ENCODE measurements at regions not wholly inside any gene's neighbourhood (a gene's known extent, or its start where the extent isn't known, plus 50 kb on each side); places are given as distances from the start of the nearest gene placed in this dataset.

DNA sequence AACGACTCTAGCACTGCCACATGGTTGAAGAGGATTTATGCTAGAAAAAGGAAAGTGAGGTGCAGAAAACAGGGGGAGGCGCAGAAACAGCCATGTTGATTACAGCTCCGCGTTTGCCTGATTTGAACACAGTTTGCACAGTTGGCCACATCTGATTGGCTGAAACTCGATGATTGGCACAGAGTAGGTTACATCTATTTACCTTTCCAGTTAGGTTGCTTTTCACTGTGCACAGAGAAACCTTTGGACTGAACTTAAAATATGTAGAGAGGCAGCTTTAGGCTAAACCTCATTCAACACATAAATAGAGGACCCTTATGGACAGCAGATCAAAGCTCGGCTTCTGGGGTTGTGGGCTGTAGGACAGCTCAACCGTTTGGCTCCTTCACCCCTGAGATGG lies 153.7 kb upstream of the APCDD1 start:
- TF ChIP-seq EP300 (IDR thresholded peaks at IDR 0.05; ENCODE audit: borderline replicate concordance): no peak
- TF ChIP-seq NFIC (IDR thresholded peaks at IDR 0.05): no peak
- TF ChIP-seq CEBPB (IDR thresholded peaks at IDR 0.05): no peak
- TF ChIP-seq, protein P1, sequence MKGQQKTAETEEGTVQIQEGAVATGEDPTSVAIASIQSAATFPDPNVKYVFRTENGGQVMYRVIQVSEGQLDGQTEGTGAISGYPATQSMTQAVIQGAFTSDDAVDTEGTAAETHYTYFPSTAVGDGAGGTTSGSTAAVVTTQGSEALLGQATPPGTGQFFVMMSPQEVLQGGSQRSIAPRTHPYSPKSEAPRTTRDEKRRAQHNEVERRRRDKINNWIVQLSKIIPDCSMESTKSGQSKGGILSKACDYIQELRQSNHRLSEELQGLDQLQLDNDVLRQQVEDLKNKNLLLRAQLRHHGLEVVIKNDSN (IDR thresholded peaks at IDR 0.05): no peak
- TF ChIP-seq TAF1 (IDR thresholded peaks at IDR 0.05; ENCODE audit: low read depth): no peak
- TF ChIP-seq TEAD4 (IDR thresholded peaks at IDR 0.05): no peak
- no peak for TF ChIP-seq TCF12 (IDR thresholded peaks at IDR 0.05; ENCODE audit: low read depth)
- TF ChIP-seq, protein P2, sequence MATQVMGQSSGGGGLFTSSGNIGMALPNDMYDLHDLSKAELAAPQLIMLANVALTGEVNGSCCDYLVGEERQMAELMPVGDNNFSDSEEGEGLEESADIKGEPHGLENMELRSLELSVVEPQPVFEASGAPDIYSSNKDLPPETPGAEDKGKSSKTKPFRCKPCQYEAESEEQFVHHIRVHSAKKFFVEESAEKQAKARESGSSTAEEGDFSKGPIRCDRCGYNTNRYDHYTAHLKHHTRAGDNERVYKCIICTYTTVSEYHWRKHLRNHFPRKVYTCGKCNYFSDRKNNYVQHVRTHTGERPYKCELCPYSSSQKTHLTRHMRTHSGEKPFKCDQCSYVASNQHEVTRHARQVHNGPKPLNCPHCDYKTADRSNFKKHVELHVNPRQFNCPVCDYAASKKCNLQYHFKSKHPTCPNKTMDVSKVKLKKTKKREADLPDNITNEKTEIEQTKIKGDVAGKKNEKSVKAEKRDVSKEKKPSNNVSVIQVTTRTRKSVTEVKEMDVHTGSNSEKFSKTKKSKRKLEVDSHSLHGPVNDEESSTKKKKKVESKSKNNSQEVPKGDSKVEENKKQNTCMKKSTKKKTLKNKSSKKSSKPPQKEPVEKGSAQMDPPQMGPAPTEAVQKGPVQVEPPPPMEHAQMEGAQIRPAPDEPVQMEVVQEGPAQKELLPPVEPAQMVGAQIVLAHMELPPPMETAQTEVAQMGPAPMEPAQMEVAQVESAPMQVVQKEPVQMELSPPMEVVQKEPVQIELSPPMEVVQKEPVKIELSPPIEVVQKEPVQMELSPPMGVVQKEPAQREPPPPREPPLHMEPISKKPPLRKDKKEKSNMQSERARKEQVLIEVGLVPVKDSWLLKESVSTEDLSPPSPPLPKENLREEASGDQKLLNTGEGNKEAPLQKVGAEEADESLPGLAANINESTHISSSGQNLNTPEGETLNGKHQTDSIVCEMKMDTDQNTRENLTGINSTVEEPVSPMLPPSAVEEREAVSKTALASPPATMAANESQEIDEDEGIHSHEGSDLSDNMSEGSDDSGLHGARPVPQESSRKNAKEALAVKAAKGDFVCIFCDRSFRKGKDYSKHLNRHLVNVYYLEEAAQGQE (IDR thresholded peaks at IDR 0.05; ENCODE audit: low read depth): no peak
- no peak for TF ChIP-seq CREB1 (IDR thresholded peaks at IDR 0.05; ENCODE audit: low read depth)
- TF ChIP-seq FOXM1 (IDR thresholded peaks at IDR 0.05; ENCODE audit: borderline replicate concordance, low read depth): no peak
- no peak for TF ChIP-seq YY1 (IDR thresholded peaks at IDR 0.05; ENCODE audit: low read depth)
- TF ChIP-seq ZBTB7A (IDR thresholded peaks at IDR 0.05; ENCODE audit: low read depth): no peak
- TF ChIP-seq RAD21 (IDR thresholded peaks at IDR 0.05; ENCODE audit: low read depth): no peak
- TF ChIP-seq, protein P3, sequence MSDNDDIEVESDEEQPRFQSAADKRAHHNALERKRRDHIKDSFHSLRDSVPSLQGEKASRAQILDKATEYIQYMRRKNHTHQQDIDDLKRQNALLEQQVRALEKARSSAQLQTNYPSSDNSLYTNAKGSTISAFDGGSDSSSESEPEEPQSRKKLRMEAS (IDR thresholded peaks at IDR 0.05): no peak
- no peak for TF ChIP-seq EGR1 (IDR thresholded peaks at IDR 0.05)

DNA sequence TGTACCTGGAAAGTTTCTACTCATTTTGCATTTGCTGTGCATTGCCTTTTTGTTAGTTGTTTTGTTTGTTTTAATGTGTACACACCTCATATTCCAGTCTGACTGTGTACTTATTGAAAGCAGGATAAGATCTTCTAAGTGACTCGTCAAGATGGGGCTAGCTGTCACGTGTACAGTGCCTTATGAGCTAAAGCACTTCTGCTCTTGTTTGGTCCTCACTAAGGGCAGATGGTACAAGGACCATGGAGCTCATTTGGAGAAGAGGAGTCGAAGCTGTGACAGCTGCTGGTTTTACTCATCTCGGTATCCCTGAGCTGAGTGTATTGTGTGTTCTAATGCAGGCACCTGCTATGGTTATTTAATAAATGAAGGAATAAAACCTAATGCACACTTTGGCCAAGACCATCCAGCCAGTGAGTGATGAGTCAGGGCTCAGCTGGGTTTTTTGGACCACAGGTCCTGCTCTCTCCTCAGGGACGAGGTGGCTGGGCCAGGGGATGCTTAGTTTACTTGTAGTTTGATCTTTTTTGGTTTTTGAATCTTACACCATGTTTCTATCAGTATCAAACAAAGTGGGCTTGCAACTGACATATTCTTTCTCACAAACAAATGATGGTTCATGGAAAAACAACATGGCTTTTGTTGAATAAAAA lies 152.5 kb upstream of the APCDD1 start:
- TF ChIP-seq, protein P3 (IDR thresholded peaks at IDR 0.05): no peak
- TF ChIP-seq NFIC (IDR thresholded peaks at IDR 0.05) (no peak), RAD21 (IDR thresholded peaks at IDR 0.05; ENCODE audit: low read depth) (no peak), TAF1 (IDR thresholded peaks at IDR 0.05; ENCODE audit: low read depth) (no peak), TEAD4 (IDR thresholded peaks at IDR 0.05) (no peak)

DNA sequence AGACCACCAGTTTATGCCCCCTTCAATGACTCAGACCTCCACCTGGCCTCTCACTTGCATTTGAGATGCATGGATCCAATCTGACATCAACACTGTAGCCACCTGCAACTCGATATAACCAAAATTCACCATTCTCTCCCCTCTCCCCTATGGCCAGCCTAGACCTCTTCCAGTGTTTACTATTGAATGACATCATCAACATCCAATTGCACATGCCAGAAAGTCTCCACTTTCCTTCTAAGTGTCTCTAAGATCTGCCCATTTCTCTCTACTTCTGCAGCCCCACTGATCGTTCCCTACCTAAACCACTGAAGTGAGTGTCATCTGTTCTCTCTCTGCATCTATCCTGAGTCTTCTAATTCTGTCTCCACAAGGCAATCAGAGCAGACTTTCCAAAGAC lies 151.3 kb upstream of the APCDD1 start:
- TF ChIP-seq CEBPB (IDR thresholded peaks at IDR 0.05) (no peak), EP300 (IDR thresholded peaks at IDR 0.05; ENCODE audit: borderline replicate concordance) (no peak), YY1 (IDR thresholded peaks at IDR 0.05; ENCODE audit: low read depth) (no peak), CREB1 (IDR thresholded peaks at IDR 0.05; ENCODE audit: low read depth) (no peak)
- TF ChIP-seq, protein P1 (IDR thresholded peaks at IDR 0.05): no peak

DNA sequence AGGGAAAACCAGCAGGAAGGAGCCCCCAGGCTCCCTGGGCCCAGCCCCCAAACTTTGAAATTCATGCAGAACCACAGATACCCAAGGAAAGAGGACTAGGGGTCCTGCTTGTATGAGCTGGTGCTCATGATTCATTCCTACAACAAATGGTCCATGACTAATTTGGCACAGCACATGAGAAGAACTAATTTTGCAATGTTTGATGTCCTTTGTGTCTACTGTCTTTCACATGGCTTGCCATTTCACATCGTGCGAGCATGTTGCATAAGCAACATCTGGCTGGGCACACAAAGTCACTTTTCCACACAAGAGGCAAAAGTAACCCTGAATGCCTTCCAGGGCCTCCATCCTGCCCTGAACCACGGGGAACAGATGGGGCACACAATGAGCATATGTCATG lies 149.6 kb upstream of the APCDD1 start:
- TF ChIP-seq EGR1 (IDR thresholded peaks at IDR 0.05) (no peak), NFIC (IDR thresholded peaks at IDR 0.05) (no peak), CREB1 (IDR thresholded peaks at IDR 0.05; ENCODE audit: low read depth) (no peak), YY1 (IDR thresholded peaks at IDR 0.05; ENCODE audit: low read depth) (no peak), ZBTB7A (IDR thresholded peaks at IDR 0.05; ENCODE audit: low read depth) (no peak), EP300 (IDR thresholded peaks at IDR 0.05; ENCODE audit: borderline replicate concordance) (no peak), FOXM1 (IDR thresholded peaks at IDR 0.05; ENCODE audit: borderline replicate concordance, low read depth) (no peak)

DNA sequence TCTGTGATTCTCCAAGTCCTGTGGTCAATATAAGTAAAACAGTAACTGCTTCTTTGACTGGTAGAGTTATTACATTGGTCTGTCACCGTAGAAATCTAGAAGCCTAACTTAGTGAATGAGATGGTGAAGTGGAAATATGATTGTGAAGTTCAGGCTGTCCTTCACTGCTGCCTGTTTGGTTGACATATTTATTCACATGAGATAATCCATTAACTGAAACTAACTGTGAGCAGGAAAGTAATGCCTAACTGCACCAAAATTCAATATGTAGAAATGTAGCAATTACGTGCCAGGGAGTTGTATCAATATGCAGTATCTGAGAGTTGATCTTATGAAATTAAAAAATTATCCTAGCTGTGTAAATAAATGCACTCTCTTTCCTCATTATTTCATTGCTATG lies 147.7 kb upstream of the APCDD1 start:
- no peak for TF ChIP-seq CREB1 (IDR thresholded peaks at IDR 0.05; ENCODE audit: low read depth)
- no peak for TF ChIP-seq EP300 (IDR thresholded peaks at IDR 0.05; ENCODE audit: borderline replicate concordance)
- TF ChIP-seq, protein P2 (IDR thresholded peaks at IDR 0.05; ENCODE audit: low read depth): no peak
- TF ChIP-seq EGR1 (IDR thresholded peaks at IDR 0.05): no peak
- TF ChIP-seq YY1 (IDR thresholded peaks at IDR 0.05; ENCODE audit: low read depth): no peak
- no peak for TF ChIP-seq TCF12 (IDR thresholded peaks at IDR 0.05; ENCODE audit: low read depth)
- no peak for TF ChIP-seq TAF1 (IDR thresholded peaks at IDR 0.05; ENCODE audit: low read depth)
- no peak for TF ChIP-seq ZBTB7A (IDR thresholded peaks at IDR 0.05; ENCODE audit: low read depth)
- no peak for TF ChIP-seq CEBPB (IDR thresholded peaks at IDR 0.05)
- TF ChIP-seq, protein P3 (IDR thresholded peaks at IDR 0.05): no peak

DNA sequence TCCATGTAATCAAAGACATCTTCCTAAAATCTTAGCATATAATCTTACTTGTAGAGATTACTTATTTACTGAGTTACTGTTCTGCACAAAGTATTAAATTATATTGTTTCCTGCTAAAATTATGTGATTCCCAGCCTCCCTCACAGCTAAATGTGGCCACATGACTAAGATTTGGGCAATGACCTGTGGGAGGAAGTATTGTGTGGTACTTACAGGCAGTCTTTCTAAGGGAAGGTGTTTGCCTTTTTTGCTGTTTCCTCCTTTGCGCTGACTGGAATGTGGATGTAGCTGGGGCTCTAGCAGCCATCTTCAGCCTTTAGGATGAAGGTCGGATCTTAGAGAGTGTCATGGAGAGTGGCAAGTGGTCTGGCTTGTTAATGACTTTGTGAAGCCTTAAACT lies 146.3 kb upstream of the APCDD1 start:
- TF ChIP-seq CREB1 (IDR thresholded peaks at IDR 0.05; ENCODE audit: low read depth): no peak
- no peak for TF ChIP-seq CEBPB (IDR thresholded peaks at IDR 0.05)
- TF ChIP-seq, protein P1 (IDR thresholded peaks at IDR 0.05): no peak
- TF ChIP-seq RAD21 (IDR thresholded peaks at IDR 0.05; ENCODE audit: low read depth): no peak
- no peak for TF ChIP-seq TEAD4 (IDR thresholded peaks at IDR 0.05)
- no peak for TF ChIP-seq ZBTB7A (IDR thresholded peaks at IDR 0.05; ENCODE audit: low read depth)
- TF ChIP-seq, protein P2 (IDR thresholded peaks at IDR 0.05; ENCODE audit: low read depth): no peak
- no peak for TF ChIP-seq YY1 (IDR thresholded peaks at IDR 0.05; ENCODE audit: low read depth)
- TF ChIP-seq, protein P3 (IDR thresholded peaks at IDR 0.05): no peak
- no peak for TF ChIP-seq TAF1 (IDR thresholded peaks at IDR 0.05; ENCODE audit: low read depth)

Data from Ishikawa (cell line).